PC-3 (cell line): ENCODE measurements at regions not wholly inside any gene's neighbourhood (a gene's known extent, or its start where the extent isn't known, plus 50 kb on each side); places are given as distances from the start of the nearest gene placed in this dataset.

Experiments
- EZH2 ChIP-seq: fragments of 300-600 bp; sonication (generic); IDR thresholded peaks from one replicate; pipeline ENCODE4 v1.6.1; 2017; ENCODE audit warnings: antibody characterized with exemption, mild to moderate bottlenecking, low read length; ENCODE audit not compliant: unreplicated experiment
- TF ChIP-seq, protein P1 (sequence below): fragments of 300-600 bp; sonication (generic); conservative IDR thresholded peaks from 2 replicates; pipeline ENCODE4 v1.5.1; 2017; ENCODE audit warnings: antibody characterized with exemption, low read depth, mild to moderate bottlenecking, low read length

- TF ChIP-seq EZH2: no peak
- TF ChIP-seq, protein P1, sequence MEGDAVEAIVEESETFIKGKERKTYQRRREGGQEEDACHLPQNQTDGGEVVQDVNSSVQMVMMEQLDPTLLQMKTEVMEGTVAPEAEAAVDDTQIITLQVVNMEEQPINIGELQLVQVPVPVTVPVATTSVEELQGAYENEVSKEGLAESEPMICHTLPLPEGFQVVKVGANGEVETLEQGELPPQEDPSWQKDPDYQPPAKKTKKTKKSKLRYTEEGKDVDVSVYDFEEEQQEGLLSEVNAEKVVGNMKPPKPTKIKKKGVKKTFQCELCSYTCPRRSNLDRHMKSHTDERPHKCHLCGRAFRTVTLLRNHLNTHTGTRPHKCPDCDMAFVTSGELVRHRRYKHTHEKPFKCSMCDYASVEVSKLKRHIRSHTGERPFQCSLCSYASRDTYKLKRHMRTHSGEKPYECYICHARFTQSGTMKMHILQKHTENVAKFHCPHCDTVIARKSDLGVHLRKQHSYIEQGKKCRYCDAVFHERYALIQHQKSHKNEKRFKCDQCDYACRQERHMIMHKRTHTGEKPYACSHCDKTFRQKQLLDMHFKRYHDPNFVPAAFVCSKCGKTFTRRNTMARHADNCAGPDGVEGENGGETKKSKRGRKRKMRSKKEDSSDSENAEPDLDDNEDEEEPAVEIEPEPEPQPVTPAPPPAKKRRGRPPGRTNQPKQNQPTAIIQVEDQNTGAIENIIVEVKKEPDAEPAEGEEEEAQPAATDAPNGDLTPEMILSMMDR: no peak
These were observed 59.8 kb upstream of the AASS start for GRCh38 chr7:122203814-122204213.
